ENCODE measurements at regions not wholly inside any gene's neighbourhood (a gene's known extent, or its start where the extent isn't known, plus 50 kb on each side); places are given as distances from the start of the nearest gene placed in this dataset.

DNA sequence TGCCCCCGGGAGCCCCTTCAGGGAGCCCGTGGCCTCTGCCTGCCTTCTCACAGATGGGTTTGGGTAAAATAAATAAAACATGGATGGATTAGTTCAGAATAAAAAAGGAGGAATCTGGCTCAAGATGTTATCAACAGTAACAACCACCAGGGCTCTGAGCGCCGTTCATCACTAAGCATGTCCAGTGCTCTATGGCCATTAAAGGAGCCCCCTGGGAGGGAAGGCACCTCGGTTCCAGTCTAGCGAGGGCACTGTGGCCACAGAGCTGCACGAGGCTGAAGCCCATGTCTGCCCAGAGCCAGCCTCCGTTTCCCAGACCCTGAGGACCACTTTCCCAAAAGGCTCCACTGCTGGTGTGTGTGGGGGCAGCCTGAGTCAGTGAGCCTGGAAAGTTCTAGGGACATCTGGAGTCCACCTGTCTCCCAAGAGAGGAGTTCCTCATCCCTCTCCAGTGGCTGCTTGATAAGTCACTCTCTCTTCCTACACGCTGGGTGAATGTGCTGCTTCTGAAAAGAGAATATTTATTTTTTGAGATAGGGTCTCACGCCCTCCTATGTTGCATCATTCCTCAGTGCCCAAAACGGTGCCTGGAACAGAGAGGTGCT lies 614.6 kb downstream of the TBC1D22A start:
- ATAC-seq (ENCODE audit: low FRiP score) (no peak), DNase-seq (ENCODE audit: low spot score) (no peak)
- TF ChIP-seq, protein P1, sequence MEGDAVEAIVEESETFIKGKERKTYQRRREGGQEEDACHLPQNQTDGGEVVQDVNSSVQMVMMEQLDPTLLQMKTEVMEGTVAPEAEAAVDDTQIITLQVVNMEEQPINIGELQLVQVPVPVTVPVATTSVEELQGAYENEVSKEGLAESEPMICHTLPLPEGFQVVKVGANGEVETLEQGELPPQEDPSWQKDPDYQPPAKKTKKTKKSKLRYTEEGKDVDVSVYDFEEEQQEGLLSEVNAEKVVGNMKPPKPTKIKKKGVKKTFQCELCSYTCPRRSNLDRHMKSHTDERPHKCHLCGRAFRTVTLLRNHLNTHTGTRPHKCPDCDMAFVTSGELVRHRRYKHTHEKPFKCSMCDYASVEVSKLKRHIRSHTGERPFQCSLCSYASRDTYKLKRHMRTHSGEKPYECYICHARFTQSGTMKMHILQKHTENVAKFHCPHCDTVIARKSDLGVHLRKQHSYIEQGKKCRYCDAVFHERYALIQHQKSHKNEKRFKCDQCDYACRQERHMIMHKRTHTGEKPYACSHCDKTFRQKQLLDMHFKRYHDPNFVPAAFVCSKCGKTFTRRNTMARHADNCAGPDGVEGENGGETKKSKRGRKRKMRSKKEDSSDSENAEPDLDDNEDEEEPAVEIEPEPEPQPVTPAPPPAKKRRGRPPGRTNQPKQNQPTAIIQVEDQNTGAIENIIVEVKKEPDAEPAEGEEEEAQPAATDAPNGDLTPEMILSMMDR (IDR thresholded peaks at IDR 0.05): no peak

DNA sequence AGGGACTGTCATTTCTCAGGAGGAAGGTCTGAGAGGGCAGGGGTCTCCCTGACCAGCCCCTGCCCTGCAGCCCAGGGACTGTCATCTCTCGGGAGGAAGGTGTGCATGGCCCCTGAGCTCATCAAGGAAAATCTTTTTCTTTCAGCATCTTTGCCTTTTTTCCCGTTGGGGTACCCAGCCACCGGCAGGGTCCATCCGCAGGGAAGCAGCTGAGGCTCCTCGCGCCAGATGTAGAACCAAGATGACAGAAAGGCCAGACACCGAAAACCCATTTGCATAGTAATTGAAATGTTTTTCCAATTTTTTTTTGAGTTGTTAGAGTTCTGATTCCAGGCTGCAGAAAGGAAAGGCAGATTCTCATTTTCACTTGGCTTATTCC lies 613.9 kb downstream of the TBC1D22A start:
- no peak for ATAC-seq (ENCODE audit: low FRiP score)
- TF ChIP-seq, protein P1 (IDR thresholded peaks at IDR 0.05): no peak
- no peak for DNase-seq (ENCODE audit: low spot score)

DNA sequence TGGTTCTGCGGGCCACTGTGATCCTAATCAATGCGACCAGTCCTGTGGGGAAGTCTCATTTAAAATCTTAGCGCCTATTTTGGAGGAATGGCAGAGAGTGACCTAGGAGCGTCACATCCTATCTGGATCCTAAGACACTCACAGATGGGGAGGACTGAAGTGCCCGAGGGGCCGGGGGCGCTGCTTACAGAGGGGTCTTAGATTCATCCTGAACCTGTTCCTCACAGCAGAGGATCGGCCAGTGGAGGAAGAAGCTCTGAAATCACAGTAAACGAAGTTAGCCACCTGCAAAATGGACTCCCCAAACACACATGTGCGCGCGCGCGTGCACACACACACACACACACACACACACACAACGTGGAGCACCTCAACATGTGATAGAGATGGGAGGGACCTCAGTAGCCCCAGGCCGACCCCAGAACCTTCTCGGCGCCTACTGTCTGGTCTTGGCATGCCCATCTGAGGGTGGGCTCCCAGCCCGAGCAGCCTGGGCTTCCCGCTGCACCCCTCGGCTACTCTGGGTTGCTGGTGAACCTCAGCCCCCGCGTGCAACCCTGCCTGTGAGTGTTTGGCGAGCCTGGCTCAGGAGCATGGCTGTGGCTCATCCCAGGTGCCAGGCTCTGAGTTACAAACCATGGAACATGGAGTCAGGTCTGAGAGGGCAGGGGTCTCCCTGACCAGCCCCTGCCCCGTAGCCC lies 613.3 kb downstream of the TBC1D22A start:
- DNase-seq (ENCODE audit: low spot score): no peak
- TF ChIP-seq, protein P1 (IDR thresholded peaks at IDR 0.05): no peak
- no peak for ATAC-seq (ENCODE audit: low FRiP score)

DNA sequence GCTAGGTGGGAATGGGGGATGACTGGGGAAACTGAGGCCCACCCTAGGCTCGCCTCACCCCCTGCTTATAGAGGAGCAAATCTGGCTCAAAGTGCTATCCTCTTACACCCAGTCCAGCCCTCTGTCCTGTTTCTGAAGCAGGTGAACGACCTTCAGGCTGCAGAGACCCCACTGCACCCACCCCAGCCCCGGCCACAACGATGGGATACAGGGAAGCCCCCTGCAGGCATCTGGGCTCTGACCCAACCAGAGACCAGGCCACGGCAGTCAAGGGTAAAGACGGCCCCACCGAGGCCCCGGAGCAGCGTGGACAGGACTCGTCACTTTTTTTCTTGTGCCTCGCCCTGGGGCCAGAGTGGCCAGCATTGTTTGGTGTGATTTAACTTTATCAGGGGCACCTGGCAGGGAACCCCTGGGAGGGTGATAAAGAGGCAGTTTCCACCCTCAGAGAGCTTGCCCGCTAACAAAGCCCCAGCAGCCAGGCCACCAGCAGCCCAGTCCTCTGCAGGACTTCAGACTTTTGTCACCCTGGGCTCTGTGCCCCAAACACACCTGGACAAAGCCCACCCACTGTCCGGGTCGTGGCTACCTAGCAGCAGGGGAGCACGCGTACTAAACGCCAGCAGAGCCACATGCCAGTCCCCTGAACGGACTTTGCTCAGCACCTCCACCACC lies 612.6 kb downstream of the TBC1D22A start:
- TF ChIP-seq, protein P1 (IDR thresholded peaks at IDR 0.05): no peak

DNA sequence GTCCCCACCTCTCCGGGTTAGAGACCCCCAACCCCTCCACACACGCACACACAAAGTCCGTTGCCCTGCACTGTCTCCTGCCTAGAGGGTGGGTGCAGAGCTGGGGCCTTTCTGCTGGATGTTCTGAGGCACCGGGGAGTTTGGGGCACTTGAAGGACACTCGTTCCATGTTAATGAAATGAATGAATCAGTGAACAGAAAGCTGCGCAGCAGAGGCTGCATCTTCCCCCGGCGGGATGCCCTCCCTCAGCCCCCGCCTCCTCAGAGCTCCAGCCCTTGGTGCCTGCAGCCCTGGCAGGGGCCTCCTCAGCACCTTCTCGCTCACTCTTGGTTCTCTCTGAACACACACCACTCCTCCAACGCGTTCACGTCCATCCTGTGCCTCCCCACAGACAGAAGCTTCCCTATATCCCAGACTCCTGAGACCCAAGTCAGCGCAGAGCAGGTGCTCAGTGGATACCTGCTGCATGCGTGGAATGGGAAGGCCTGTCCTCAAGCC lies 611.9 kb downstream of the TBC1D22A start:
- TF ChIP-seq, protein P1 (IDR thresholded peaks at IDR 0.05): no peak

More for the DNA sequence above, 612.6 kb downstream of the TBC1D22A start:
- ATAC-seq (ENCODE audit: low FRiP score) (no peak), DNase-seq (ENCODE audit: low spot score) (no peak)

DNA sequence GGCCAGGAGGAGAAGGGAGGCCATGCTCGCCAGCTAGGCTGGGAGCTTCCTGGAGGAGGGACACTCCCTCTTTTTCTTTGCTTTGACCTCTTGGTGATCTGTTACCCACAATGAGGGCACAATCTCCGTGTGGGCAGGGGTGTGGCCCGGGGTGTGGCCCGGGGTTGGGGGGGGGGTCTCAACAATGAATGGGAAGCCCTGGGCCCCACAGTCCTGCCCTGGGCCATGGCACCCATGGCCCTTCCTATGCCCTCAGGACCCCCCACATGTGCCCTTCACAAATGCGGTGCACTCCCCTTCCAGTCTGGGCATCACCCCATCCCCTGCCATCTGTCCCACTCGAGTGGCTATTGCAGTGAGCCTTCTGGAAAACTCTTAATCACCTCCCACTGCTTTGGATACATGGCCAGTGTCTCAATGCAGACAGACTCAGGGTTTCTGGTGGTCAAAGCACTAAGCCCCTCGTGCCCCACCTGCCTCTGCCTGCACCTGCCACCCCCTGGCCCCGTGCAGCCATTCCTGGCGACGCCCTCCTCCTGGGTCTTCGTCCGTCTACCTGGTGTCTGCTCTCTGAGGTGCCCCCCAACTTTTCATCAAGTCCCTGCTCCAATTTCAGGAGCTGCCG lies 611.3 kb downstream of the TBC1D22A start:
- ATAC-seq (ENCODE audit: low FRiP score) (no peak), DNase-seq (ENCODE audit: low spot score) (no peak)
- TF ChIP-seq, protein P1 (IDR thresholded peaks at IDR 0.05): no peak

More for the DNA sequence above, 611.9 kb downstream of the TBC1D22A start:
- DNase-seq (ENCODE audit: low spot score): no peak
- no peak for ATAC-seq (ENCODE audit: low FRiP score)

Data from omental fat pad (tissue), 3 donors.